HG03060 (cell line): ENCODE measurements at regions not wholly inside any gene's neighbourhood (a gene's known extent, or its start where the extent isn't known, plus 50 kb on each side); places are given as distances from the start of the nearest gene placed in this dataset.

ENCODE experiments used
- ATAC-seq: cut with Tn5 transposase; IDR thresholded peaks from one replicate; pipeline ENCODE4 v1.9.1; 2021; ENCODE audit warnings: low read depth, moderate number of reproducible peaks; ENCODE audit not compliant: unreplicated experiment

DNA sequence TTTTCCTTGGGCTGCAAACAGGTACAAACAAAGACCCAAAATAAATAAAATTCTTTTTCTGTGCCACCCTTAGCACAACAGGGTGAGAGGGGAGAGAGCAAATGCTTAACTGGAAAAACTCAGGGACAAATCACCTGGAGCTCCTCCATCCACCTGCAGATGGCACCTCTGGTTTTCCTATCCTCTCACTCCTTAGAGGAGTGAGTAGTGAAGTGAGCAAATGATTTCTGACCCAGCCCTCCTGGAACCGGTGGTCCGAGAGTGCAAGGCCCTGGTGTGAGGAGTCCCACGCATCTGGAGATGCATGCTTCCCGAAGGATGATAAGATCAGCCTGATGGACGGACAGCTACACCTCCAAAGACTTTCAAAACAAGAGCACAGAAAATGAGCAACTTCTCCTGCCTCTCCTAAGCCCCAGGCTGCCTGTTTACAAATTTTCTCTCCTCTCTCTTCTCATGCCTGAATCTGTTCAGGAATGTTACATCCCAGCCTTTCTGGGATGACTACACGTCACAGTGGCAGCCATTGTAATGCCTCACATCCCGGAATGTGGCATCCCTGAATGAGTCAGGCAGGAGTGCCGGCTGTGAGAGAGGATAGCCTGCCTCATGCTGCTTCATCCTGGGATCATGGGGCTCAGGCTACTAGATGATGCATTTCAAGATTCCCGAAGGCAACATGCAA is 86.4 kb downstream of the ADRB2 start:
- no peak for ATAC-seq

DNA sequence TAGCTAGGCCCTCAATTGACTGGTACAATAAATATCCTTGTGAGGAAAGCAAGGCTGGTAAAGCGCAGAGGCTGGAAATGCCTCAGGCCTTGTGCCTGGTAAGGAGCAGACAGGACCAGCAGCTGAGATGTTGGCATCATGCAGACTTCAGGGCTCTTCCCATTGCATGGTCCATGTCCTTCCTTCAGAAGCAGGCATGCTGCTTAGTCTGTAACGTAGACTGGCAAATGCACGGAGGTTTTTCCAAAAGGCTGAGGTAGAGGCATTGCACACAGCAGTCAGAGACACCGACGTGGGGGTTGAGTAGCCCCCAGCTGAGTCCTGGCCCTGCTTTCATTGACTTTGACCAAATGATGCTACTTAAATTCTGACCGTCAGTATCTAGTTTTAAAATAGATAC is 87.1 kb downstream of the ADRB2 start:
- no peak for ATAC-seq

DNA sequence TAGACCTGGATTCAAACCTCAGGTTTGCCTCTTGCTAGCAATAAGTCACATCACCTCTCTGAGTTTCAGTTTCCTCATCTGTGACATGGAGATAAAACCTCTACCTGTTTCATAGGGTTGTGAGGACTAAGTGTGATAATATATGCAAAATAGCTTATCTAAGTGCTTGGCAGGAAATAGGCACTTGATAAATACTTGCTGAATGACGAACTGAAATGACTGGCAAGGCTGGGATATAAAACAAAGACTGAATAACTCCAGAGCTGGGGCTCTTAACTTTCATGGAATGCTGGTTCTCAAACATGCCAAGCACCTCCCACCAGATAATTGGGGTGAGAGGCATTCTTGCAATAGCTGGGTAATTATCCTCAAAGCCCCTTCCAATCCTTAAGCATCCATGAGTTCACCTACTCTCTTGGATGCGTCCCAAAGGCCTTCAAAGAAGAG is 87.6 kb downstream of the ADRB2 start:
- no peak for ATAC-seq

GRCh38 chr5:148915224-148915817 is 88.9 kb downstream of the ADRB2 start:
- no peak for ATAC-seq

GRCh38 chr5:148920646-148921288 is 94.4 kb downstream of the ADRB2 start:
- no peak for ATAC-seq

- no peak for ATAC-seq
Observed at GRCh38 chr5:148921350-148921749, 94.9 kb downstream of the ADRB2 start.

GRCh38 chr5:148922606-148923005 is 96.2 kb downstream of the ADRB2 start:
- ATAC-seq: no peak

- ATAC-seq: no peak
Observed at GRCh38 chr5:148923023-148923422, 96.6 kb downstream of the ADRB2 start.

DNA sequence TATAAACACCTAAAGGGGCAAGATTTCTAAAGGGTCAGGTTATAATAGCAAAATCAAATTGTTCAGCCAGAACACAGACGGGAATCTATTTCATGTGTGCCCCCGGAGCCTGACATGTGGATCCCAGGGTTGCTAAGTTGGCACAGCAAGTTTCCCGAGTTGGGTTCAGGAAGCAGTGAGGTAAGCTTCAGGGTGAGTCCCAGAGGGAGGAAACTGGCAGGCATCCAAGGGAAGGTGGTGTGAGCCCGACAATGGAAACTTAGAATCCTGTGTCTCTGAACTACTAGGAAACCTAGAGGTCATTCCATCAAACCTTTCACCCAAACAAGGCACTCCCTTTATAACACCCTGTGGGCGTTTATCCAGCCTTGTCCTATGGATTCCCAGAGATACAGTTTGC is 98.4 kb downstream of the ADRB2 start:
- ATAC-seq: no peak

DNA sequence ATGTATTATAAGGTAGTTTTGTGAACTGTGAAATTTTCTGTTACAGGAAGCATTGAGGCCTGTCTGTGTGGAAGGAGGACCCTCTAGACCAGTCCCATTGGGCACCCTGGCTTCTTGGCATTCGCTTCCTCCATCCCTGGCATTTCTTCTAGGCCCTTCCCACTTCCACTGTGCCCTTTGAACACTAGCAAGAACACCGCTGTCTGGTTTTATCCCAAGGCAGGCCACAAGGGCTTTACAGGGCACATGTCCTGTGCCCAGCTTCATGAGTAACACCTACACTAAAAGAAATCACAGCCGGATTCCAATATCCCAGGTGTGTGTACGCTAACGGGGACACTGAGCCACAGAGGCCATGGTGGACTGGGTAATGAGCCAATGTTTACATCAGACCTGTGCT is 99.8 kb downstream of the ADRB2 start:
- ATAC-seq: no peak

DNA sequence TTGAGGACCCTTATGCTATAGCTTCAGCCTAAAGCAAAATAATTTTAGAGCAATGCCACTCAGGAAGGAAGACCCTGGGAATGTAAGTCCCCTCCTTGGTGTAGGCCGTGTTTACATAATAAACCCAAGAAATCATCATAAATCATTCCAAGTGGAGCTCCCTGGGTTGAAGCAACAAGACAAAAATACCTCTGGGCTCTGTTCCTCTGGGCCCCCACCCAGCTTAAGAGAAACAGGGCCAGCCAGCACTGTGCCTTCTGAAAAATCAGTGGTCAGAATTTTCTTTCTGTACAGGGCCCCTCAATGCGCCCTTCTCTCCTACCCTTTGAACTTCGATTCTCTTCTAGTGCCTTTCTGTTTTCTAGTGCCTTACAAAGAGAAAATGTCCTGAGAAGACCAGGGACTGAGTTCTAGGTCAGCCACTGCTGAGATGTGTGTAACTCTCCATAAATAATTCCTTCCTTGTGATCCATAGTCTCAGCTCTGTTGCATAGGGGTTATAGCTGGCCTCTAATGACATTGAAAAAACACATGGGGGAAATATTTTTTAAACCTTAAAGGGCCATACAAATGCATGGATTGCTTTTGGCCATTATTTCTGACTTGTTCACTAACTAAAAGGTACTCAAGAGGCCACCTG is 101.0 kb downstream of the ADRB2 start:
- no peak for ATAC-seq

DNA sequence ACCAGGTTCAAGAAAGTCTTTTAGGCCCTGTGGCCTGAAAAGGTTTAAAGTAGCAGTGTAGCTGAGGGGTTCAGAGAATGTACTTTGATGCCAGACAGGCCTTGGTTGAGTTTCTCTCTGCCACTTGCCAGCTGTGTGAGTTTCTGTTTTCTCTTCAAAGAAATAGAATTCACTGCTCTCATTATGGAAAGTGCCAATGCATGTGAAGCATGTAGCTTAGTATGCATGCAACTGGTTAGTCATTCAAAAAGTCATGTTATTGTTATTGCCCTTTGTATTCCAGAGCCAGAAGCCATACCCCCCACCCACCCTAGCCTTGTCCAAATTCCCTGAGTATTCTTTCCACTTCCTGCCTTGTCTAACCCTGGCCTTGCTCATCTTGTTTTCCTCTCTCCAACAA is 101.7 kb downstream of the ADRB2 start:
- ATAC-seq: no peak

- ATAC-seq: no peak
Observed at GRCh38 chr5:148931453-148932057, 105.1 kb downstream of the ADRB2 start.

- no peak for ATAC-seq
Observed at GRCh38 chr5:148932355-148932935, 106.0 kb downstream of the ADRB2 start.

DNA sequence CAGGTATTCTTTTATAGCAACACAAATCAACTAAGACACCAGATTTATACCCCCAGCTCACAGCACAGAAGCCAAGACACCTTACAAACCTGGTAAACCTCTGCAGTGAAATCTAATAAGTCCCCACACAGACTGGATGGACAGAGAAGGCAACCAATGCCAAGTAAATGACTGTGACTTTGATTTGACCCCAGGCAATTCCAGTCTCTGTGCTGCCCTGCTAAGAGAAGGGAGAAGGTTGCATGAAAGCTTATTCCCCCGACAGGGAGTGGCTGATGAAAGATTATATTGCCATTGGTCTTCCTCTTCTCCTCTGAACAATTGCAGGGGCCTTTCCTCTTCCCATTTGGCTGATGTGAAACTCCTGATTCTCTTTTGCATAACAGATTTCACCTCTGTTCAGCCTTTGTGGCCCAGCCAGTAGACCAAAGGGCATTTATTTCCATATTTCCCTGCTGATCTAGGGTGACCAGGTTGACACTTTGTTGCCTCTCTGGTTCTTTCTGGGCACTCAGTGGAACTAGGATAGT is 107.6 kb downstream of the ADRB2 start:
- ATAC-seq: no peak

- no peak for ATAC-seq
Observed at GRCh38 chr5:148934895-148935400, 108.5 kb downstream of the ADRB2 start.

DNA sequence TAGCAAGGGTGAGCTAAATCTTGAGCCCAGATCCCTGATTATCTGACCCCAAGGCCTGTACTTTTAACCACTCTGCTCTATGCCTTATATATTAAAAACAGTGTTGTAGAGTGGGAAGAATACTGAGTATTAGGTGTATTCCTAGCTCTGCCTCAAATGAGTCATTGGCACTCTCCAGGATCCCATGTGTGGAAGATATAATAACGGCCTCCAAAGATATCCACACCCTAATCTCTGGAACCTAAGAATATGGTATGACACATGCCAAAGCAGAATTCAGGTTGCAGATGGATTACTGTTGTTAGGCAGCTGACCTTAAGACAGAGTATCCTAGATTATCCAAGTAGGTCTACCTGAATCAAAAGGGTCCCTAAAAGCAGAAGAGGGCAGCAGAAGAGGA is 110.8 kb downstream of the ADRB2 start:
- ATAC-seq: no peak

GRCh38 chr5:148937830-148938521 is 111.6 kb downstream of the ADRB2 start:
- ATAC-seq: no peak

DNA sequence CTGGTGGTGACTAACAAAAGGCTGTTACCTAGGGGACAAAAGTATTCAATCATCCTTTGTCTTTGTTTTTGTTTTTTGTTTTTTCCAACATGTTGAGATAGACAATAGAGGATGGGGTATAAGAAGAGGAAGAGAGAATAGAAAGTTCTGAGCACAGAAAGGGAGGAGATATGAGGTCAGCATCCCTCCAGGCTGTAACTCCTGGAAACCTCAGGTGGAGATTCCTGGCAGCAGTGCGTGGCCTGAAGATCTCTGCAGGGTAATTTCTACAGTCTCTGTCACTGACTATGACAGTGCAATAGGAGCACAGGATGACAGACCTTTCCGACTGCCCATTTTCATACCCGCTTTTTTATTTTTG is 112.1 kb downstream of the ADRB2 start:
- ATAC-seq: no peak

DNA sequence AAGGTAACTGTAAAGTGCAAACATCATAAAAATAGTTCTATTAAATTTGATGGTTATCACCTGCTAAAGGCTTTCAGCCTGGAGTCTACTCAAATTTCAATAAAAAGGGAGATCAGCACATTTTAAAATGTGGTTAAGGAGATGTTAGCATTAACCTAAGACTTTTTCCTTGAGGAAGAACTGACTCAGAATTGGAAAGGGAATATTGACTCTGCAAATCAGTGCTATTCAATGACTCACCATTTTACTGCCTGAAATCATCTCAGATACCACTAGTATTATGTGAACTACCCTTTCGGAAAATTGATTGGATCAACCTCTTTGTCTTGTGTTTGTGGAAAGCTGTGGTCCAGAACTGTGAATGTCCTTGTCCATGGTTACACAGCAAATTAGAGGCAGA is 113.3 kb downstream of the ADRB2 start:
- no peak for ATAC-seq
